ENCODE measurements at regions not wholly inside any gene's neighbourhood (a gene's known extent, or its start where the extent isn't known, plus 50 kb on each side); places are given as distances from the start of the nearest gene placed in this dataset.
"Not testable (repeated sequence)": the region's sequence is repeated elsewhere in the genome, so short reads cannot be mapped to it uniquely, and the experiment has no call there.

DNA sequence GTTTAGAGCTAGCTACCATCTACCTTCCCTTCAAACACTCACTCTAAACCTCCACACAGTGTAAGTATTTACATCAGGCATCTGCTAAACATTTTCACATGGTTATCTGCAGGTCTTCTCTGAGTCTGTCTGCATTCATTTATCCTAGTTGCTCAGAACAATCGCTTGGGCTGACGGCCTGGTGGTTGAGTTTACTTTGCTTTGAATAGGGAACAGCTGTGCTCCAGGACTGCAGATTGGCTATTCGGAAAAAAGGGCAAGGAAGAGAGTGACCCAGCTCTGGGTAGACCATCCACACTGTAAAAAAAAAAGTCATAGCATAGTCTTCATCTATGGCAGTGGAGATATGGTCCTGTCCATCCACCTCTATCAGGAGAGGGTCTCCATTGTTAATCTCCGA lies 115.3 kb upstream of the ESR1 start:
- no peak overlapping the region for H3K4me3 ChIP-seq
- TF ChIP-seq, protein P1, sequence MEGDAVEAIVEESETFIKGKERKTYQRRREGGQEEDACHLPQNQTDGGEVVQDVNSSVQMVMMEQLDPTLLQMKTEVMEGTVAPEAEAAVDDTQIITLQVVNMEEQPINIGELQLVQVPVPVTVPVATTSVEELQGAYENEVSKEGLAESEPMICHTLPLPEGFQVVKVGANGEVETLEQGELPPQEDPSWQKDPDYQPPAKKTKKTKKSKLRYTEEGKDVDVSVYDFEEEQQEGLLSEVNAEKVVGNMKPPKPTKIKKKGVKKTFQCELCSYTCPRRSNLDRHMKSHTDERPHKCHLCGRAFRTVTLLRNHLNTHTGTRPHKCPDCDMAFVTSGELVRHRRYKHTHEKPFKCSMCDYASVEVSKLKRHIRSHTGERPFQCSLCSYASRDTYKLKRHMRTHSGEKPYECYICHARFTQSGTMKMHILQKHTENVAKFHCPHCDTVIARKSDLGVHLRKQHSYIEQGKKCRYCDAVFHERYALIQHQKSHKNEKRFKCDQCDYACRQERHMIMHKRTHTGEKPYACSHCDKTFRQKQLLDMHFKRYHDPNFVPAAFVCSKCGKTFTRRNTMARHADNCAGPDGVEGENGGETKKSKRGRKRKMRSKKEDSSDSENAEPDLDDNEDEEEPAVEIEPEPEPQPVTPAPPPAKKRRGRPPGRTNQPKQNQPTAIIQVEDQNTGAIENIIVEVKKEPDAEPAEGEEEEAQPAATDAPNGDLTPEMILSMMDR (IDR thresholded peaks at IDR 0.05): no peak
- H3K36me3 ChIP-seq (ENCODE audit: low read depth): no peaks in the 10 kb centered on the region
- DNase-seq (no peak), ATAC-seq (no peak)
- H3K9me3 ChIP-seq: no peaks in the 10 kb centered on the region
- intact Hi-C loops (cut with DNase I, micrococcal nuclease): no loop called here
- no peaks in the 10 kb centered on the region for H3K4me1 ChIP-seq (ENCODE audit: low read depth)

DNA sequence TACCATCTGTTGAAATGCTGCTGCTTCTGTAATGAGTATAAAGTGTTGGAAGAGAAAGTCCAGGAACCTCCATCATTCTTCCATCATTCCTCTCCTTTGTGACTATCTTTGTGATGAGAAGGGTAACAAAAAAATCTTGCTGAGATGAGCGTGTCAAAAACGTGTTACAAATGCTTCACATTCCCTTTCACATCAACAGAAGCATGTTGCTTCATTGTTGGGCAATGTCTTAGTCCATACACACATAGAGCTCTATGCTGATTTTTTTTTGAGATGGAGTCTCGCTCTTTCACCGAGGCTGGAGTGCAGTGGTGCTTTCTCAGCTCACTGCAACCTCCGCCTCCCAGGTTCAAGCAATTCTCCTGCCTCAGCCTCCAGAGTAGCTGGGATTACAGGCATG lies 114.1 kb upstream of the ESR1 start:
- no peaks in the 10 kb centered on the region for H3K4me1 ChIP-seq (ENCODE audit: low read depth)
- H3K9me3 ChIP-seq: no peaks in the 10 kb centered on the region
- no peak for DNase-seq
- TF ChIP-seq, protein P1 (IDR thresholded peaks at IDR 0.05): no peak
- intact Hi-C loops (cut with DNase I, micrococcal nuclease): no loop called here
- H3K36me3 ChIP-seq (ENCODE audit: low read depth): no peaks in the 10 kb centered on the region
- no peak overlapping the region for H3K4me3 ChIP-seq
- ATAC-seq: no peak

DNA sequence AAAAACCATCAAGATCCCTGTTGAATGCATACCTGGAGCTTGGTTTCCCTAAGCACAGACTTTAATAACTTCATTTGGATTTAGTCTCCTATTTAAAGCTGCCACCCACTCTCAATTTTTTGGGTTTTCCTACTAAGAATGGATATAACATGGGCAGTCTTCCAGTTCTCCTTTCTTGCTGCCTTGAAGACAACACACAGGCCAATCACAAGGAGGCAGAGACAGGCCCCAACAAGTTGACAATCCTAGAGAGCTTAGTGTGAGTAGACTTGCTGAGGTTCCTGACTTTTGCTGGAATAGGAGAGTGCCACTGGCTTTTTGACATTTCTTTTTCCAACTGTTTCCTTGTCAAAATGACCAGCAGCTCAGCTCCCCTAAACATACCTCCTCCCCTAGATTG lies 112.3 kb upstream of the ESR1 start:
- ATAC-seq (no peak), DNase-seq (no peak)
- TF ChIP-seq, protein P1 (IDR thresholded peaks at IDR 0.05): no peak
- H3K4me1 ChIP-seq (ENCODE audit: low read depth): no peaks in the 10 kb centered on the region
- H3K9me3 ChIP-seq: no peaks in the 10 kb centered on the region
- no peaks in the 10 kb centered on the region for H3K36me3 ChIP-seq (ENCODE audit: low read depth)
- intact Hi-C loops (cut with DNase I, micrococcal nuclease): no loop called here
- H3K4me3 ChIP-seq: no peak overlapping the region

DNA sequence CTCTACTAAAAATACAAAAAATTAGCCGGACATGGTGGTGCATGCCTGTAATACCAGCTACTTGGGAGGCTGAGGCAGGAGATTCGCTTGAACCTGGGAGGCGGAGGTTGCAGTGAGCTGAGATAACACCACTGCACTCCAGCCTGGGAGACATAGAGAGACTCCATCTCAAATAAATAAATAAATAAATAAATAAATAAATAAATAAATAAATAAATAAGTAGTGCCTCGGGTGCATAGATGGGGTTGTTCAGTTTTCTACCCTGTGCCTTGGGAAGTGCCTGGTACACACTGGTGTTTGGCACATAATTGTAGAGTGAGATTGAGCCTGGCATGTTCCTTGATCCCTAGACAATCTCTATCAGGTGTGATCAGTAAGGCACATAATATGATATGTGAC lies 111.2 kb upstream of the ESR1 start:
- H3K4me3 ChIP-seq; DNase-seq; ATAC-seq; intact Hi-C loops (cut with DNase I, micrococcal nuclease); H3K36me3 ChIP-seq (ENCODE audit: low read depth); H3K4me1 ChIP-seq (ENCODE audit: low read depth); H3K9me3 ChIP-seq: not testable (repeated sequence)

DNA sequence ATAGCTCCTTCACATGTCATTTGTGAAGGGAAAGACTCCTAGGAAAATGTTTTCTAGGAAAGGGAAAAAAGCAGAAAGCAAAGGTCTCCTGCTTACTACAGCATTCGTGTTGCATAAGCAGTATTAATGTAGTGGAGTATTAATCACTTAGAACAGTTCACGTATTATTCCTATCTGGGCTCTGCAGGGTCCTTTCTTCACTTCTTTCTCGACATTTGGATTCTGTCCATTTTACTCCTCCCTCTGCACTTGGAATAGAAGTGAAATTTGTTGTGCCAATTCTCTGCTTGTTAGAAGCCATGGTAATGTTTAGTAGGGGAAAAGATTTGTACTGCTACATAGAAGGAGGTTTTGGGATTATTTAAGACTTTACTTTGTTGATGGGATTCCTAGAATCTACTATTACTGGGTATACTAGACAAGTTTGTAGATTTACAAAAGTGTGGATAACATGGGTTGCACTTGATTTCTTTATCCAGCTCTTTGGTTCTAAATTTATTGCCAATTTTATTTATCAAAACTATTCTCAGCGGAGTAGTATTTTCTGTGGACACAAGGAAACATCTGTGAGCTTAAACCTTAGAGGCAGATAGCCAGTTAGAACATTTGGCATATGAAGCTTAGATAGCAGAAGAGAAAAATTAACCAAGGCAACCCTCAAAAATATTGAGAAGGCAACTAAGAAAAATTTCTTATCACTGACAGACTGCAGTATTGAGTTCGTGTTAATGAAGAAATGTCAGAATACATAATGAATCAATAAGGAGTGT lies 108.4 kb upstream of the ESR1 start:
- no peak for ATAC-seq
- intact Hi-C loops (cut with DNase I, micrococcal nuclease): no loop called here
- TF ChIP-seq, protein P1 (IDR thresholded peaks at IDR 0.05): no peak
- DNase-seq: no peak
- no peak overlapping the region for H3K4me3 ChIP-seq
- H3K36me3 ChIP-seq (ENCODE audit: low read depth): no peaks in the 10 kb centered on the region
- H3K9me3 ChIP-seq: no peaks in the 10 kb centered on the region
- H3K4me1 ChIP-seq (ENCODE audit: low read depth): no peaks in the 10 kb centered on the region

DNA sequence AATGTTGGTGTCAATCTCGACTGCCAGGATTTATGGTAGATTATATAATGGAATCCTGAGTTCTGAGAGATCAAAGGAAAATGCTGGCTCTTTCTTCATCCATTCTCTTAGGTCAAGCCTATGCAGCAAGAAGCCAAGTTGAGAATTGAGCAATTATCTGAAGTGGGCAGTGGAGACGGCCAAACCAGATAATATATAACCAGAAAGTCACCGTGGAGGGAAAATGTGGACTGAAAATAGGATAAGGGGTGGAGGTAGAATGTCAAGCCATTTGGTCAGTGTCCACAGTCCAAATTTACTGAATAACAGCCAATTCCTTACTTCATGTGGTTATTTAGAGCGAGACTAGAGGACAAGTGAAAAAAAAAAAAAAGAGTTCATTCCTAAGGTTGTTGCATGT lies 107.8 kb upstream of the ESR1 start:
- Histone ChIP-seq H3K4me1 (ENCODE audit: low read depth) (no peaks in the 10 kb centered on the region), H3K9me3 (no peaks in the 10 kb centered on the region), H3K4me3 (no peak overlapping the region), H3K36me3 (ENCODE audit: low read depth) (no peaks in the 10 kb centered on the region)
- no peak for DNase-seq
- ATAC-seq: no peak
- TF ChIP-seq, protein P1 (IDR thresholded peaks at IDR 0.05): no peak
- intact Hi-C loops (cut with DNase I, micrococcal nuclease): no loop called here

Data from mucosa of descending colon (tissue), 3 donors.